Inferior parietal cortex (tissue), 1 donor: ENCODE measurements at regions not wholly inside any gene's neighbourhood (a gene's known extent, or its start where the extent isn't known, plus 50 kb on each side); places are given as distances from the start of the nearest gene placed in this dataset.

Experiments used
- DNase-seq: peaks from one replicate; pipeline ENCODE4 v3.0.0-alpha.2; 2016; ENCODE audit errors: extremely low spot score

DNA sequence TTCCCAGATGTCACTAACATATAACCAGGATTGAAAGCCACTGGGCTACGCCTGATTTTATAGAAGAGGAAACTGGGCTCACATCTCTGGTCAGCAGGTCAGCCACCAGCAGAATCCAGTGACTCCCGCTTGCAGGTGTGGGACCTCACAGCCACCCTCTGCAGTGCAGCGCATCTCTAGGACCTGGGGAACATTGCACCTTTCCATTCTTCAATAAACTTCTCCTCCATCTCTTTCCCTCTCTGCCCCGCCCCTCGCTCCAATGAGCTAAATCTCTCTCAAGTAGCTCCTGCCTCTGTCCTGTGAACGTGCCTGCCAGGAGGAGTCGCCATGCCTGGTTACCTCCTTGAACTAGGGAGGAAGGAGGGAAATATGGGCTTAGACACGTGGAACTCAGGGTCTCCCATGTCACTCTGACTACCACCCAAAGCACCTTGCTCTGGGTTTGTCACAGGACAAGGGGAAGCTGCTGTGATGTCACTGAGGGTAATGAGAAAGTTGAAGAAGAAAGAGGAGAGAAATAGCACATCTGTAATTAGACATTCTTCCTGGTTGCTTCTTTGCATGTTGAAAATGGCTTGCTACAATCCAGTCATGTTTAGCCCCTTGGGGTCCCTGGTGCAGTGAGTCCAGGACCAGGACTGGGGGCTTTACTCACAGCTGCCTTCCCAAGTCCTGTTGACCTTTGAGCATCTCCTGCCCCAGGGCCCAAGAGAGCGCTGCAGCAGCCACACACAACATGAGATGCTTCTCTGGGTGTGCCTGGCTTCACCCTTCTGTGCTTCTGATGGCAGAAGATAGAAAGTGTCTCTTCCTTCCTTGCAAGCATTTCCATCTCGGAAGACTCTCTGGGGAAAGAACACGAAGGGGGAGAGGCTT, 469.4 kb downstream of the PREX1 start:
- DNase-seq, result no peak

DNA sequence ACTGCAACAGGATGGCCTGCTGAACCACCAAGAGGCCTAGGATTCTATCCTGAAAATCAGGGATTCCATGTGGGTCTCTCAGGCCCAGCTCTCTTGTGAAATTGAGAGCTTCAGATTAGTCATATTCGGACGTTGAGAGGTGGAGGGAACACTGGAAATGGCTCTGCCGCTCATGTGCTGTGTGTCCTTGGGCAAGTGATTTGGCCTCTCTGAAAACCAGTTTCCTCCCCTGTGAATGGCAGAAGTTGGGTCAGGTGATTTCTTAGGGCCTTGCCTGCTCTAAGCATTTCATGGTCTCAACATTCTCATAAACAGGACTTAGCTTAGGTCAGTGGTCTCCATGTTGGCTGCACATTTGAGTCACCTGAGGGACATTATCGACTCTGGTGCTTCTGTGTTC, 470.1 kb downstream of the PREX1 start:
- DNase-seq, result no peak

DNA sequence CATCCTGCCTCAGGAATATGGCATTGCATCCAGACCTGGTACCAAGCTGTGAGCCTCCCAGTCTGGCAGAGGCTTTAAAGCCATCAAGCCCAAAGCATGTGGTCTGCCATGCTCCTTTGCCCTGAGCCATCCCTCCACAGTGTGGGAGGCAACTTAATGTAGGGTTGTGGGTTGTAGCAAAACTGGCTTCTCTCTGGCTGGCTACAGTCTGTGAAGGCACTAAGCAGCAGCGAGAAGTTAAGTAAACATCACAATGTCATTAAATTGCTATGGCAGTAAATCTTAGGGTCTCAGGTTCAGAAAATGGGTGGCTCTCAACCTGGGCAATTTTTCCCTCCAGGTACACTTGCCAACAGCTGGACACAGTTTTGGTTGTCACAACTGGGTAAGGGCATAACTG, 472.9 kb downstream of the PREX1 start:
- DNase-seq, result no peak

DNA sequence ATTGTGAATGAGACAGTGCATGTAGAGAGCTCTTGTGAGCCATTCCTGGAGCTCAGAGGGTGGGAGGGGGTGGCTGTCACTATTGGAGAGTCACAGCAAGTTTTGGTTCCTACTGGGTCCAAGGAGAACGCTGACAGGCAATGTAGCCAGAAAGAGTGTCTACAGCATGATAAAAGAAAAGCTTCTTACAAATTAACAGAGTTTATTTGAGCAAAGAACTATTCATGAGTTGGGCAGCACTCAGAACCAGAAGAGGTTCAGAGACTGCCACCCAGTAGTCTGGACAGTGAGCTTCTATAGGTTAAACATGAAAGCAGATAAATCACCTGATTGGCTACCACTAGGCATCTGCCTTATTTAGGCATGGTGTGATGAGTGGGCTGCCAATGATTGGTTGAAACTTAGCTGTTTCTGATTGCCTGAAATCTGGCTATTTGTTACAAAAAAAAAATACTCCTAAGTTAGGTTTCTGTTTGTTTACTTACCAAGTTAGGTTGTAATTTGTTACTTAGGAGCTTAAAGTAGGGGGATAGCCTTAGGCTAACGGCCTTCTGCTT, 473.4 kb downstream of the PREX1 start:
- DNase-seq, result no peak

DNA sequence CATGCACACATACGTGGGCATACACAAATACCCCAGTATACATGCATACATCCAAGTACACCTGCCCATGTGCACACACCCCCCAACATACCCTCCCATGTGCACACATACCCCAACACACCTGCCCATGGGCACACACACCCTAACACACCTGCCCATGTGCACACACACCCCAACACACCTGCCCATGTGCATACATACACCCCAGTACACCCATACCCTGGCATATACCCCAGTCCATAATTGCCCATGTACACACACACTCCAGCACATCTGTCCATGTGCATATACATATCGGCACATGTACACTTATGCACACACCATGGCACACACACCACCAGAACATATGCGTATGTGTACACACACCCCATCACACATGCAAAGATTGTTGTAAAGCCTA, 475.2 kb downstream of the PREX1 start:
- DNase-seq, result no peak

DNA sequence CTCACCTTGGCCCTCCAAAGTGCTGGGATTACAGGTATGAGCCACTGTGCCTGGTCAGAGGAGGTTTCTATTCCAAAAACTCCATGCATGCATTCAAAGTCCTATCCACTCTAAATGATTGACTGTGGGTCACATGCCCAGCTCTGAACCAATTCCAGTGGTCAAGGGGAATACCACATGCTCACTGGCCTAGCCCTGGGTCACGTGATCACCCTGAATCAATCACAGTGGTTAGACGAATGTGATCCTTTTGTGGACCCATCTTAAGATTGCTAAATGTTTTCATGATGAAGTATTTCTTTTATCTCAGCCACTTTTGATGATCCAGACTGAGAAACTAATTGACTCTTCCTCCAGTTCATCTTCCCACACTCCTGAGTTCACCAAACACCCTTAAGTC, 475.8 kb downstream of the PREX1 start:
- DNase-seq, result no peak

DNA sequence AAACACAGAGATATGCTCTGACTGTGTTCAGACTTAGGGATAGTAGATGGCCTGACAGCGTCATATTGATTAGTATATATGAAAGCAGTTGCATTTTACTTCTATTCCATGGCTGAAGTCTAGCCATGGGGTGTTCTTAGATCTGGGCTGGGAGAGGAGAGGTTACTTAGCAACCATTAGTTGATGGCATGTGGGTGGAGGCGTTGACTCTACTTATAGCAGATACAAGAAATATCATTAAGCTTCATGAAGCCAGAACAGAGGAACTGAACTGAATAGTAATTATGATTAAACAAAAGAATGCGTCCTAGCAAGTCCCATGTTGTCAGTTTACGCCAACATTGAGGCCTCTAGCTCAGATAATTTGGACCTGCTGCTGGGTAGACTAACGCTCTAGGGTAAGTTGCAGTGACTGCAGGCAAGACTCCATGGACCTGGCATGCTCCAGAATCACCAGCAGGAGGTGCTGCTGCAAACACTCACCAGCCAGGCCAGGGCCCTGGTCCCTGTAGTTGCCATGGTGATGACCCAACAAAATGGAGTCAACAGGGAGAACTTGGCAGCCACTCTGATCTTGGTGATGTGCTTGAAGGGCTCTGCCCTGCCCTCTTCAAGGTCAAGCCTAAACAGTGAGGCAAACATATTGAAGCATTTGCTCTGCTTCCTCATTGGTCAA, 477.3 kb downstream of the PREX1 start:
- no peak for DNase-seq

DNA sequence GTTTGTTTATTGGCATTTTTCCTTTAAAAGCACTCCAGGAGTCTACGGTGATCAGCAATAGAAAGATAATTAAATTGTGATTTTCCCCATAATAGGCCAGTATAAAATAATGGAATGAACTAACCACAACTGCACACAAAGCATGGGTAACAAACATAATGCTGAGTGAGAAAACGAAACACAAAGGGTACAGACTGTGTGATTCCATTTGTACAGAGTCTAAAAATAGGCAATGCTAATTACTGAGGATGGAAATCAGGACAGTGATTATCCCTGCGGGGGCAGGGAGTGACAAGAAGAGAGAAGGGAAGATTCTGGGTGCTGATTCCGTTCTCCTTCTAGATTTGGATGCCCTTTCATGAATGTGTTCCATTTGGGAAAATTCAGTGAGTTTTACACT, 478.1 kb downstream of the PREX1 start:
- peak; percentile 43 for DNase-seq

DNA sequence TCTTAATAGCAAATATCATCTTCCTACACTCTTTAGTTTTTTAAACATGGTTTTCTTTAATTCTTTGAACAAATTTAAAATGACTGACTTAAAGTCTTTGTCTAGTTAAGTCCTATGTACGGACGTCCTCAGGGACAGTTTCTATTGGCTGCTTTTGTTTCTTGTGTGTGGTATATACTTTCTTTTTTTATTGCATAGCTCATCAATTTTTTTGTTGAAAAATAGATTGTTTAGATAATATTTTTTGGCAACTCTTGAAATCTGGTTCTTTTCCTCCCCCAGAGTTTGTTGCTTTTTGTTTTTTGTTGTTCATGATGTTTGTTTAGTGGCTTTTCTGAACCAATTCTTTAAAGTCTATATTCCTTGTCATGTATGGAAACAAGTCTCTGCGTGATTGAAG, 479.8 kb downstream of the PREX1 start:
- no peak for DNase-seq

DNA sequence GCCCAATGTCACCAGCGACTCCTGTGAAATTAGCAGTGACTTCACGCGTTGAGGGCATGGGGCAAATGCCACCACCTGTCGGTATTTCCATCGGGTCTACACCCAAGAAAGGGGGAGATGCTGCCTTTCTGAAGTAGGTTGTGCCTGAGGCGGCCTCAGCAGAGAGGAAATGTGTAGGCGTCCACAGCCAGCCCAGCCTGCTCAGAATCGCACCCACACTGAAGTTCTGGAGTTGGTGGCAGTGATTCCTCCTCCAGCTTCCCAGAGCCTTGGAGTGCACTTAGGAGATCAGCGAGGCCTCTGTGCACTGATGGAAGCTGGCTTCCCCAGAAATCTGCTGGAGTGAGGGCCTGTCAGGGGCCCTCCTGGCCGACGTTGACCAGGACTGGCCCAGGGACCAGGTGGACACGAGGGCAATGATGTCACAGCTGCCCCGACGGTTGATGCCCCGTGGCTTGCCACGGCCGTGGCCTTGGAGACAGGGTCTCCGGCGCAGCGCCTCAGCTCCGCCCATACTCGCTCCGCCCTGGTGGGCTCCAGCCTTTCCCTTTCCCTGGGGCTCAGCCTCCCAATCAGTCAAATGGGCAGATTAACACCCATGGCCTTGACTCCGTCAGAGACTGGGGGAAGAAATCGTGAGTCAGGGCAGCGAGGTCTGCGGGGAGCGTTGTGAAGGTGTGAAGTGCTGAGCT, 484.8 kb downstream of the PREX1 start:
- DNase-seq, result no peak

DNA sequence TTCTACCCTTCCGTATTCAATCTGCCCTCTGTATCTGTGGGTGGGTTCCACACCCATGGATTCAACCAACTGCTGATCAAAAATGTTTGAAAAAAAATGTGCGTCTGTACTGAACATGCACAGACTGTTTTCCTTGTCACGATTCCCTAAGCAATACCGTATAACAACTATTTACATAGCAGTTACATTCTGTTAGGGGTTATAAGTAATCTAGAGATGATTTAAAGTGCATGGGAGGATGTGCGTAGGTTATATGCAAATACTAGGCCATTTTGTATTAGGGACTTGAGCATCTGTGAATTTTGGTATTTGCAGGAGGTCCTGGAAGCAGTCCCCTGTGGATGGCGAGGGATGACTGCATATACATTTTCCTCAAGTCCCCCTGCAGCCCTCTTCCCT, 486.9 kb downstream of the PREX1 start:
- no peak for DNase-seq

DNA sequence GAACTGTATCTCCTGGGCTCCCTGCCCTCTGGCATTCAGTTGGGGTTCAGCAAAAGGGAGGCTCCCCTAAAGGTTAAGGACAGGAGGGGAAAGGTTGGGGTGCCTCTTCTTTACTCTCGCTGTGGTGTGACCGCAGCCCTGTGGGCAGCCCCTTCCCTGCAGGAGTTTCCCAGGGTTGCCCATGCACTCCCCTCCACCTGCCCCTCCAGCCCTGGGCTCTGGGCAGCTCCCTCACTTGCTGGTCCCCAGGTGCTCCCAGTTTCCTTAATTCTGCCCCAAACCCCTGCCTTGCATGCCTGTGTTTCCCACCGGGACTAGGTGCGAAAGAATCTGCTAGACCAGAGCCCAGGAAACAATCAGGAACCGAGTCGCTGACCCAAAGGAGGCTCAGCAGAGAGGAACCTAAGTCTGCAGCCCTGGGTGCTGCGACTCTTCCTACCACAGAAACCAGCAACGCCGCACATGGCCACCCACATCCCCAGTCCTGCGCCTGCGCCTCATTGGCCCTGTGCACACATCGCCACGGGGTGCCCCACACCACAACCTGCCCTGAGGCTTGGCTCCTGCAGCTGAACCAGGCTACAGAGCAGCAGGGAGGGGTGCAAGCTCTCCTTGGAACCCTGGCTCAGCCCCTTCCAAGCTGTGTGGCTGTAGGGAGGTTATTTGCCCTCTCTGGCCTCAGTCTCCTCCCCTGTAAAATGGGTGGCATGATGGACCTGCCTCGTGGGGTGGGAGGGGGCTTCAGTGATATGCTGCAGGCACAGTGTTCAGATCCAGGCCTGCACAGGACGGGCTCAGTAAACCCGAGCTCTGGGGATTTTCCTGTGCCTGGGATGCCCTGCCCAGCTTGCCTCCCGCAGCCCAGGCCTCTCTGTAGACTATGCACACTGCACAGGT, 487.6 kb downstream of the PREX1 start:
- DNase-seq, result no peak

DNA sequence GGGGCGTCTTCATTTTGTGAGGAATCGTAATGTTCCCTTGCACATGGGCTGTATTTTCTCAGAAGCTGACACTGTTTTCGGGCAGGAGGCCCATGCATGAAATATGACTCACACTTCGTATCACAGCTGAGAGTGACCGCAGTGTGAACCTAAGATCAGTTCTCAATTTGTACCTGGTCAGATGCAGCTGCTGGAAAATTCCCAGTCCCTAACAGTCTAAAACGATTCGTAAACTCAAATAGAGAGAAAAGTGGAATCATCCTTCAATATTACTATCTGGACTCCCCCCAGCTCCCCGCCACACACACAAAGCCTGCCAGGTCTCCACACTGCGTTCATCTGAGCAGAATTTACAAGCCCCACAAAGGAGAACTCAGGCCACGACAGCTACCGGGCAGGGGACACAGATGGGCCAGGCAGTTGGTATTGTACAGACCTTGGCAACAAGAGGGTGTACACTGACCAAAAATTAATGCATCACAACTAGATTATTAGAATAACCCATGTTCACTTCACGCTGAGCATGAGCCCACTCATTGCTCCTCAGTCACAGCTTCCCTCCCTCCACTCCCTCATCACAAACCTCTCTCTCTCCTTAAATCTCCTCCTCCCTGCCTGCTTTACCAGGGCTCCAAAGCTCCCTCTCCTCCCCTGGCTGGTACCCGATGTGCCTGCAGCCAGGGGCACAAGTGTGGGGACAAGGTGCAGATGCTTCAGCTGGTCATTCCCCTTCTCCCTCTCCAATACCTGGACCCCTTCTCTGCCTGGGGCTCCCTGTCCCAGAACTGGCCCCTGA, 488.4 kb downstream of the PREX1 start:
- no peak for DNase-seq

DNA sequence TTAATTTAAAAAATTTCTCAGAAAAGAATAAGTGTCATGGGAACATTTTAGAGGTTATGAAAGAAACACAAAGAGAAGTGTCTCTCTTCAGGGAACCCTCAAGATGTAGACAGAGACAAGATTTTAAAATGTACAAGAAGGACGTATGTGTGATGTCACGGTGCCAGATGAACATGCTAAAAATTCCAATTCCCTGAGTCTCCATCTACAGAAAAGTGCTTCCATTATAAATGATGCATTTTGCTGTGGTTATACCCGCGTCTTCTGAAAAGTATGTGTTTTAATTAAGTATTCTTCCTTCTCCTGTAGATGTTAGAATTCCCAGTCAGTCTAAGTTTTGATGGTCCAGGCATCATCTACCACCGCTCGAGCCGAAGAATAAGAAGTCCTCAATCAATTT, 489.1 kb downstream of the PREX1 start:
- DNase-seq, result no peak

DNA sequence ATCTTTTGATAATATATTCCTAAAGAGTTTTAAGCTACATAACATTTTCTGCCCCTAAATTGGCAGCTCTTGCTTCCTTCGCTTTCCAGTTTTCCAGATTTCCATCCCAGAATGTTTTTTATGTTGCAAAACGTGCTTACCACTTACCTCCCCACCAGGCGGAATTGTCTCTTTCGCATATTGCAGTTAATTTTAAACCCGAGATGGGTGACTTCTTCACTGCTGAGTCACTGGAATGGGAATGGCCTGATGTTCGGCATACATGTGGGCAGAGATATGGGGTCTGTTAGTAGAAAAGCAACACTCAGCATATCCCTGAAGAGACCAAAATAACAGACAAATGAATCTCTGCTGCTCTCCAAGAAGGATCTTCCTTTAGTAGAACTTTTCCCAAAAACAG, 491.2 kb downstream of the PREX1 start:
- DNase-seq, result no peak

DNA sequence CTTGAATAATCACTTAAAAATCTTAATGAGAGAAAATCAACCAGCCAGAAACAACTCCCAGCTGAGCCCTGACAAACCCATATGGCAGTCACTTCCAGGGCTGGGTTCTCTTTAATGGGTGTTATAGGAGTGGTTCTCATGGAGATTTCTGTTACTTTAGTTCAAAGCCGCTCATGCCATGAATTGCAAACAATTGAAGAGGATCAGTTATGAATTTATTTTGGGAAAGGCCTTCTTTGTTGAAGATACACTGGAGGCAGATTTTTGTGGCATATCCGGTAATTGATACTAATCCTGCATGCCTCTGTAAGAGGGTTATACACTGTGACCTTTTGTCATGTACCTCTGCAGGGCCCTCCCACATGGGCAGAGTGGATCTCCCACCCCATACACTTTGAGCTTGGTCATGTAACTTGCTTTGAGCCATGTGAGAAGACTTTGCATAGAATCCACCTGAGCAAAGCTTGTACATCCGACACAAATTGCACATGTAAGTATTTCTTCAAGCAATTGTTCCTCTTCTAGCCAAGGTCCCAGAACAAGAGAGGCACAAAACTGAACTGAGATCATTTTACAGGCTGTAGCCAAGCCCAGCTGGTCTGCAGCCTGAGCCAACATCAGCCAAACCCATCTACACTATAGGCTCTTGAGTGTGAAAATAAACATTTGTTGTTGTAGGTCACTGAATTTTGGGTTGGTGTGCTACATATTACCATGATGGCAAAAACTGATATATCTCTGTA, 492.3 kb downstream of the PREX1 start:
- no peak for DNase-seq

DNA sequence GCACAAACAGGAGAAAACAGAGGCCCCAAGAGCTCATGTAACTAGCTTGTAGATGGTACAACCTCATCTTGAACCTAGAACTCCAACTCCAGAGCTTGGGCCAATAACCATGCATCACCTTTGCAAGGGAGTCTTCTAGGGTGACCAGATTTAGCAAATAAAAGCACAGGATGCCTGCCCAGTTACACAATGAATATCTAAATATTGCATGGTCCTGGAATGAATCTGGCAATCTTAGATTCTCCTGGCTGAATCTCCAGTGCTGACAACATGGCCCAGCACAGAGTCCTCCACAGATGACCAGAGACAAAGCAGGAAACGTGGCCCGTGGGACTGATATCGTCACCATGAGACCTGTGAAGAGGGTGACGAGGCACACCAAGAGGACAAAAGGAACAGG, 494.1 kb downstream of the PREX1 start:
- DNase-seq, result no peak

DNA sequence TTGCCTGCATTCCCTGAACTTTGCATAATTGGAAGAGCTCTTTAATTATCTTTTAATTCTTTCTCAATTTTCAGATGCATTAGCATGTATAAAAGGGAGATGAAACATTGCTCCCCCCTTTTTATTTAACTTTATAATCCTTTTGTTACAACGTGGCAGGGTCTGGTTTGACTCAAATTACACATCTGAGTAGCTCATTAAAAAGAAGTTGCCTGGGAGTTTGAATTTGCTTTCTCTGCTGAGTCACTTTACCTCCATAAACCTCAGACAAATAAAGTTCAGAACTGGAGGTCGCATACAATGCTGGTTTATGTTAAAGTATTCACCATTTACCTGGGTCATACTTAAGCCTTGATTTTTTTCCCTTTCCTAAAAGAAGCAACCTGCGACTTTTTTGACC, 495.2 kb downstream of the PREX1 start:
- DNase-seq, result no peak

DNA sequence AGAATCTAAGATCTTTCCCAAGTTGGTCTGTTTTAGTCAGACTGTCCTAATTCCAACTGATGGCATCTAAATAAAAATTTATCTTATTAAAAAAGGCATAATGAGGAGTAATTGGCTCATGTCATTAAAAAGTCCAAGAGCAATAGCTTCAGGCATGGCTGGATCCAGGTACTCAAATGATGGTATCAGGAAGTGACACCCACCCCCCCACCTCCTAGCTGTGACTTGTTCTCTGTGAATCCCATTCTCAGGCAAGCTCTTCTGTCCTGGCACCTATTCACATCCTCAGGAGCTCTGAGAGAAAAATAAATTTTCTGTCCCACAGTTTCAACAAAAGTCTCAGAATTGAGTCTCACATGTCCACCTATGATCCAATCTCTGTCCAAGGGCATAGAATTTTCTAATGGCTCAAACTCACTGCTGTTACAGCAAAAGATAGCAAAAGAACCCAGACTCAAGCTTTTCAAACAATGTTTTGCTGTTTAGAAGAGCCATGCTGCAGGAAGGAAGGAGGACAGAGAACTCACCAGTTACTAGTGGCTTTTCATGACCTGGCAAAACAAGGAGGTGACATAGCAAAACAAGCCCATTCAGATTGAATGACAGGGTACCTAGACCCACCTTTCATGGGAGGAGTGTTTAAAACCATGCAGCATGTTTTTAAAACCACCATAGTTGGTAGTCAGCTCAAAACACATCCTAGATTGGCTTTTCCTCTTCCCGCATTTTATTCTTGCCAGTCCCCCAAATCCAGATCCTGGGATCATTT, 496.1 kb downstream of the PREX1 start:
- no peak for DNase-seq
